Amniotic stem cell (primary cell): ENCODE measurements at regions not wholly inside any gene's neighbourhood (a gene's known extent, or its start where the extent isn't known, plus 50 kb on each side); places are given as distances from the start of the nearest gene placed in this dataset.

Source experiments
- DNase-seq: peaks from one replicate; lab custom pipeline; 2025; lab: John Stamatoyannopoulos, UW

DNA sequence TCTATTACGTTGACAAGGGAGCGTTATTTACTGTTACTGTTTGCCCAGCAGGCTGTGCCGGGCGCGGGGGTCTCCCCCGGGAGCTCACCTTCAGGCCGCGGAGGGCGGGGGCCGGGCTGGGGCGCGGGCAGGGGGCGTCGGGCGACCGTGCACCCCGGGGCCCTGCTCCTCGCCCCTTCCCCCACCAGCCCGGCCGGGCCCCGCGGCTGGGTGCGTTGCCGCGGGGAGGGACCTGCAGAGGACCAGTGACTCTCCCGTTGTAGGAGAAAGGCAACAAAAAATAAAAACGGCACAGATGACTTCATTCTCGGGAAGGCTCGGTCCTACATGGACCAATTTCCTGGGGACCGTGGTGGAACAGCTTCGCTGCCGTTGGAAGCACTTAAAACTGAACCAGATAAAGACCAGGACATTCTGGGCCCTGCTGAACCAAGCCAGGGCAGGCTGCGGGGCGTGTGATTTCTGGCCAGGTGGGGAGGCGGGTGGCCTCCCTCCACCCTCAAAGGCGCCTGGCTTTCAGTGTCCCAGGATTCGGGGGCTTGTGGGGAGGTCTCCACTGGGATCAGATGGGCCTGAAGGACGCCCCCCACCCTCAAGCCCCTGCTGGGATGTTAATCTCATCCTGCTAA, 57.4 kb downstream of the IGLL1 start:
- DNase-seq = no peak

DNA sequence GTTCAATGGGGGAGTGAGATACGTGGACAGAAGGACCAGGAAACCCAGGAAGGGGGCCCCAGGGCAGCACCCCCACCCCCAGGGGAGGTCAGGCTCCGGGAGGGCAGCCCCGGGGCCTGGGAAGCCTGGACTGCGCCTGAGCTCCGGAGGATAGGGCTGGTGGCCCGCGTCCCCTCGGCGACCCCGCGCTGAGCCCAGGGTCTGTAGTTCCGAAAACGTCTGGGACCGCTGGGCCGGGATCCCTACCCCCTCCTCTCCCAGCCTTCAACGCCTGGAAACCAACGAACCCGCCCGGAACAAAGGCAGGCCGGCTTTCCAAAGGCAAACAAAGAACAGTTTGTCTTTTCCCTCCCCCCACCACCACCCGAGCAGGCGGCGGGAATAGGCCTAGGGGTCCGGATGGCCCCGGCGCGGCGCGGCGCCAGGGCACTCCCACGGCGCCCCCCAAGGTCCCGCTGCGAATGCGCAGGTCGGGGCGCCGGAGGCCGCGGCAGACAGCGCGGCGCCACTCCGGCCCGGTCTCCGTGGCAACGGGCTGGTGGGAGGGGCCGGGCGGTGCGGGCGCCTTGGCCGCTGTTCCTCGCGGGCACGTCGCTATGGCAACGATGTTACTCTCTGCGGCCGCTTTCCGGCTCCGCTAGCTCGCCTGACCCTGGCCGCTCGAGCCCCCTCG, 58.5 kb downstream of the IGLL1 start:
- DNase-seq = peak; percentile 88

DNA sequence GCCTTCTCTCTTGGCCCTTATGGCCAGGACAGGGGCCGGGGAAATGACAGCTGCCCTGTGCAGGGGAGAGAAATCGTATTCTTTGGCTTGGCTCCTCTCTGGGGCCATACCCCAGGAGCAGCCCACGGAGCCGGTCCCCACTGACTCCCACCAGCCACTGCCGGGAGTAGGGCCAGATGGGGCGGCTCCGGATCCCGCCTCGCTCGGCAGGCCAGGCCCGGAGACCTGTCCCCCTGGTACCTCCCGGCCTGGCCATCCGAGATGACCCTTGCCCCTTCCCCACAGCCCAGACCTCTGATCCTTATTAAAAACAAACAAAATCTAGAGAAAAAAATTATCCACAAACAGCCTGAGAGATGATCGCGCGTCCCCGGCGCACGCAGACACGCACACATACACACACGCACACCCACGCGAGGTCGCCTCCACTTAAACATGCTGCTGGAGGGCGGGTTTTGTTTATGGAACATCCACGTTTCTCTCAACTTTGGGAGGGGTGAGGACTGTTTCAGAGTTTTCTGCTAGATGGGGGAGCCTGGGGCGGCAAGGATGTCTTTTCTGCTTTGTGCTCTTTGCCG, 59.1 kb downstream of the IGLL1 start:
- DNase-seq = no peak

GRCh38 chr22:23519442-23520157, 60.5 kb downstream of the IGLL1 start:
- no peak for DNase-seq

- no peak for DNase-seq
Observed at GRCh38 chr22:23518376-23519187, 61.5 kb downstream of the IGLL1 start.

DNA sequence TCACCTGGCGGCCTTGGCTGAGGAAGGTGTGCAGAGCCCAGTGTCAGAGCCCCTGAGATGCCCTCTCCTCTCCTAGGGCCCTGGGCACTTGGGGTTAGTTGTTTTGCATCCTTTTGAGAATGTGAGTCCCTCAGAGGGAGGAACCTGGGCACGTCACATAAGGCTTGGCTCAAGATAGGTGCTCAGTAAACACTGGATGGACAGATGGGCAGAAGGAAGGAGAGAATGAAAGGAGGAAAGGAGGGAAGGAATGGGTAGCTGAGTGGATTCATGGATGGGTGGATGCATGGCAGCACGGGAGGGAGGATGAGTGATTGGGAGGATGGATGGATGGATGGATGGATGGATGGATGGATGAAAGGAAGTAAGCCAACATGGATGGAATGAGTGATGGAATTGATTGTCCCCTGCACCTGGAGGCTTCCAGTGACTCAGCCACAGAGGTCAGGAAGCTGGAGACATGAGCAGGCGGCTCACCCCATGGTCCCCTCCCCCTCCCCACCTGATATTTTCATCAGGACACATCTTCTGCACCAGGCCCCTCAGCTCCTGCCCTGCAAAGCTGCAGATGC, 62.2 kb downstream of the IGLL1 start:
- no peak for DNase-seq

GRCh38 chr22:23516304-23516703, 63.8 kb downstream of the IGLL1 start:
- no peak for DNase-seq

DNA sequence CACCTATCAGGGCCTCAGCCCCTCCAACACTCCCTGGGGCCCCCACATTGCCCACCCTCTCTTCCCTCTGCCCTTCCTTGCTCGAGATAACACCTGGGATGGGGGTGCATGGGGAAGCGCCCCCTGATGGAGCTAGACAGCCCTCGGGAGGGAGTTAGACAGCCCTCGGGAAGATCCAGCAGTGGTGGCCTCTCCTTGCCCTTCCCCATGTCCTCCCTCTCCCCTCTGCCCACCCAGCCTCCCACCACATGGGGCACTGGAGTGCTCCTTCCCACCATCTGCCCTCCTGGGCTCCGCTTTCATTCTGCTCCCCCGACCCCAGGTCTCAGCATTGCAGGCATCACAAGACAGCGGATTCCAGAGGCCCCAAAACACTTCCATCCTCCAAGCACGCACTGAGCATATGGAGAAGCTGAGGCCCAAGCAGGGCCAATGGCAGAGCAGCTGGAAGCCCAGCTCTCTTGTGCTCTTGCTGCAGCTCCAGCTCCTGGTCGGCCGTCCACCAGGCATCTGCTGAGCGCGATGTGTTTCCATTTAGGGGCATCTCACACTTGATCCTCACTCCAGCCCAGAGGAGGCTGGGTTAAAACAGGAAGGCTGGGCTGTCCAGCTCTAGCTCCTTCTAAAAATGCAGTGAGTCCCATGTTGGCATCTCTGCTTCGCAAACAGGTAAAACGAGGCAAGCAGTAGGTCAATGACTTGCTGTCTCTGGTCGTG, 65.6 kb downstream of the IGLL1 start:
- no peak for DNase-seq

DNA sequence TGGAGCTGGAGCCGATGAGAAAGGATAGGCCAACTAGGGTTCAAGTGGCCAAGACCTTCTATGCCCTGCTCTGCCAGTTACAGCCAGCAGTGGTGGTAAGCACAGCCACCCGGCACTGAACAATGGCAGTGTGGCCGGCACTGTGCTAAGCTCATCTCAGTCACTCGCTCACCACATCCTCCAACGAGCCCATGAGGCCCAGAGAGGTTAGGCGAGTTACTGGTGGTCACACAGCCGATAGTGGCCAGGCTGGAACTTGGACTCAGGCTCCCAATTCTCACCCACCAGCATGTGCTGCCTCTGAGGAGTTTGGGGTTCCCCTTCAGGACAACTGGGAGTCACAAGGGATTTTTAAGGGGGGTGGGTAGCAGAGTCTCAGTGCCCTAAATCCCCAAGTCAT, 66.4 kb downstream of the IGLL1 start:
- DNase-seq = no peak

GRCh38 chr22:23513133-23513532, 67.0 kb downstream of the IGLL1 start:
- DNase-seq = no peak

DNA sequence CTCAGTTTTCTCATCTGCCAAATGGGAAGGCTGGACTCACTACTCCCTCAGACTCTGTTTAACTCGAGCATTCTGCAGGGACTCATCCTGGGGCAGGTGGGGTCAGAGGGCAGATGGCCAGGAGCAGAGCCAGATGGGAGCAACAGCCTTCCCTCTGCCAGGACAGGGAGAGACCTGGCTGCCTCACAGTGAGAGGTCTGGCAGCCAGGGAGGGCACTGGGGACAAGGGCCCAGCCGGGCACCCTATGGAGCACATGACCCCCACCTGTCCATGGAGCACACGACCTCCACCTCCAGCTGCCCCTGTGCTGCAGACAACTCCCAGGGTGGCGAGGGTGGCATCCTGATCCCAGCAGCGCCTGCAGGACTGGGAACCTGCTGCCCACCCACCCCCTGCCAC, 67.4 kb downstream of the IGLL1 start:
- DNase-seq = no peak

GRCh38 chr22:23512348-23512705, 67.8 kb downstream of the IGLL1 start:
- DNase-seq = no peak

- DNase-seq = no peak
Observed at GRCh38 chr22:23511627-23512347, 68.3 kb downstream of the IGLL1 start.

GRCh38 chr22:23509571-23510302, 70.4 kb downstream of the IGLL1 start:
- no peak for DNase-seq

DNA sequence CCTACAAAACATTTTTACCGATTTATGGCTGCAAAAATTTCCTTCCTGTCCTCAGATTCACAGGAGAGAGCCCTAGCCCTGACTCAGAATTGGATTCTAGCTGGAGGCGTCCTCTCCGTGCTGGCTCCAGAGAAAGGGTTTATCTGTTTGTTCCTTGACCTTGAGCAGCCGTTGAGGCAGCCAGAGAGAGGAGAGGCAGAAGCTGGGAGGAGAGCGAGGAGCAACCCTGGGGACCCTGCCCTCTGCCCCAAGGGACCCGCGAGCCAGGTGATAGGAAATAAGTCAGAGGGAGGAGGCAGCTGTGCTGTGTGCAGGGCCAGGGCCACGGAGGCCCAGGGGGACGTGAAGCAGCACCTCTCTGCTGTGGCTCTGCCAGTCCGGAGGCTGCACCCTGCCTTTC, 75.6 kb downstream of the IGLL1 start:
- DNase-seq = no peak

GRCh38 chr22:23503736-23504440, 76.2 kb downstream of the IGLL1 start:
- DNase-seq = no peak

GRCh38 chr22:23503142-23503541, 76.9 kb downstream of the IGLL1 start:
- no peak for DNase-seq

DNA sequence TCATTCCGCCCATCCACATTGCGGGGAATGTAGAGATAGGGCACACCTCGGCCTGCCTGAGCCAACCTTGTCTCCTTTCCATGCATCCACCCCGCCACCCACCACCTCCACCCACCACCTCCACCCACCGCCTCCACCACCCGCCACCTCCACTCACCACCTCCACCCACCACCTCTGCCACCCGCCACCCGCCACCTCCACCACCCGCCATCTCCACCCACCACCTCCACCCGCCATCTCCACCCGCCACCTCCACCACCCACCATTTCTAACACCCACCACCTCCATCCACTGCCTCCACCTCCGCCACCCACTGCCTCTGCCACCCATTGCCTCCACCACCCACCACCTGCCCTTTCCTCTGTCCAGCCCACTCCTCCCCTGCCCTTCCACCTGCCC, 78.4 kb downstream of the IGLL1 start:
- no peak for DNase-seq

DNA sequence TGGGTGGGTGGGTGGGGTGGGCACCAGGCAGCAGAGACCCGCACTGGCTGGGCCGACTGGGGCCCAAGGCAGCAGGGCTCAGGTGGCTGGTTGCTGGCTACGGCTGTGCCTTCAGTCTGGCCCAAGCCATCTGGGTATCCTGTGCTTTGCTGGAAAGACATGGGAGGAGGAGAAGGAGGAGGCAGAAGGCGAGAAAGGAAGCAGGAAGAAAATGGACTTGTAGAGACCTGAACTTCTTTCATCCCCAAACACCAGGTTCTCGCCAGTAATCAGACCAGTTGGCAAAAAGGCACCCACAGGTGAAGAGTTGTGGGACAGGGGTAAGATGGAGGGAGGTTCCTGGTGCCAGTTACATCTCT, 78.8 kb downstream of the IGLL1 start:
- no peak for DNase-seq
